HepG2 (cell line): ENCODE measurements at regions not wholly inside any gene's neighbourhood (a gene's known extent, or its start where the extent isn't known, plus 50 kb on each side); places are given as distances from the start of the nearest gene placed in this dataset.
"Not testable (repeated sequence)": the region's sequence is repeated elsewhere in the genome, so short reads cannot be mapped to it uniquely, and the experiment has no call there.

ENCODE experiments used
- ATAC-seq: fragments of 200-7000 bp; cut with Tn5 transposase; 3 replicates; pipeline ENCODE4 v1.9.1; 2020; ENCODE audit warnings: mild to moderate bottlenecking, moderate library complexity
- BruUV-seq: library from RNA; stranded (reverse); fragments of 400-500 nt; replicated peaks from 2 replicates; lab custom pipeline; 2021; lab: Mats Ljungman, UMichigan
- CTCF ChIA-PET: fragments of 300-600 bp; formaldehyde crosslinking; extraction: SDS; loops from one replicate; lab custom pipeline; 2021; ENCODE audit warnings: low total read pairs, inconsistent platforms, low intra/inter-chr PET ratio; lab: Yijun Ruan, JAX
- POLR2A ChIA-PET: fragments of 350-600 bp; sonication (Branson Sonifier 250); formaldehyde crosslinking; loops from one replicate; lab custom pipeline; 2020; ENCODE audit warnings: antibody characterized with exemption, inconsistent platforms; lab: Yijun Ruan, JAX
- DNase-seq: peaks from one replicate; pipeline ENCODE4 v3.0.0-alpha.2; 2015; ENCODE audit warnings: low spot score
- FAIRE-seq: peaks from 3 replicates; lab custom pipeline; 2011; peaks lifted over from hg19 to GRCh38; lab: Jason Lieb, UNC
- H2AFZ ChIP-seq: one replicate; pipeline ENCODE4 v1.6.1; 2011; ENCODE audit warnings: low read length, inconsistent platforms
- H3K27ac ChIP-seq: fragments of 300-600 bp; 3 replicates; pipeline ENCODE4 v1.8.0; 2011; ENCODE audit warnings: mixed run types, mild to moderate bottlenecking, mixed read lengths, low read length, inconsistent platforms; ENCODE audit not compliant: insufficient read depth; ENCODE audit errors: extremely low read length
- H3K27me3 ChIP-seq, 2 experiments: fragments of 200-600 bp in 1 of 2; 2 replicates in 1 of 2; 3 replicates in 1 of 2; pipeline versions ENCODE4 v1.6.0 to v1.8.0; 2011; ENCODE audit warnings: low read length in 2 of 2, mild to moderate bottlenecking in 2 of 2, moderate library complexity in 2 of 2, inconsistent platforms in 1 of 2; ENCODE audit not compliant: insufficient read depth in 2 of 2, control insufficient read depth in 1 of 2
- H3K36me3 ChIP-seq, 2 experiments: fragments of 200-600 bp in 1 of 2; replicated peaks in 1 of 2; 2 replicates in 1 of 2; 3 replicates in 1 of 2; pipeline versions ENCODE4 v1.5.1 to v1.8.0; 2011; ENCODE audit warnings: low read length in 2 of 2, inconsistent platforms in 1 of 2; ENCODE audit not compliant: insufficient read depth in 2 of 2, control insufficient read depth in 1 of 2
- H3K4me1 ChIP-seq: 2 replicates; pipeline ENCODE4 v1.5.1; 2012; ENCODE audit warnings: low read length, inconsistent platforms; ENCODE audit not compliant: insufficient read depth
- H3K4me2 ChIP-seq: 2 replicates; pipeline ENCODE4 v1.6.0; 2011; ENCODE audit warnings: low read depth, low read length, inconsistent platforms
- H3K4me3 ChIP-seq, 3 experiments: fragments of 200-600 bp in 1 of 3; sonication (generic), shearing (Covaris generic) in 1 of 3; replicated peaks in 1 of 3; 2 replicates each; pipeline ENCODE4 v1.5.1; 2011 to 2016; ENCODE audit warnings: low read length in 3 of 3, inconsistent platforms in 2 of 3, low read depth in 2 of 3, mild to moderate bottlenecking in 2 of 3, control low read depth in 1 of 3, mixed read lengths in 1 of 3; ENCODE audit not compliant: insufficient read depth in 1 of 3
- H3K79me2 ChIP-seq: one replicate; pipeline ENCODE4 v1.6.1; 2011; ENCODE audit warnings: low read length, inconsistent platforms; ENCODE audit not compliant: insufficient read depth
- H3K9ac ChIP-seq: 2 replicates; pipeline ENCODE4 v1.6.0; 2011; ENCODE audit warnings: mild to moderate bottlenecking, low read depth, low read length, inconsistent platforms; ENCODE audit not compliant: insufficient read depth
- H3K9me3 ChIP-seq: 2 replicates; pipeline ENCODE4 v1.5.1; 2012; ENCODE audit warnings: mild to moderate bottlenecking, low read length
- H4K20me1 ChIP-seq: 2 replicates; pipeline ENCODE4 v1.6.0; 2011; ENCODE audit warnings: inconsistent platforms, mild to moderate bottlenecking, low read length, moderate library complexity; ENCODE audit not compliant: insufficient read depth
- AGO1 ChIP-seq: fragments of 200-400 bp; formaldehyde crosslinking; IDR thresholded peaks from 2 replicates; pipeline ENCODE4 v1.6.1; 2017; ENCODE audit warnings: mild to moderate bottlenecking, low read depth, low read length, moderate library complexity; ENCODE audit not compliant: poor library complexity, severe bottlenecking
- CBFB ChIP-seq: sonication (generic); formaldehyde crosslinking; IDR thresholded peaks from 2 replicates; pipeline ENCODE4 v1.4.0; 2020; ENCODE audit warnings: missing genetic modification reagents
- FIP1L1 ChIP-seq: fragments of 200-400 bp; formaldehyde crosslinking; IDR thresholded peaks from 2 replicates; pipeline ENCODE4 v1.6.1; 2018; ENCODE audit warnings: low read depth, mild to moderate bottlenecking, low read length, moderate library complexity, borderline replicate concordance; ENCODE audit not compliant: insufficient read depth
- HMG20B ChIP-seq: conservative IDR thresholded peaks from 2 replicates; pipeline ENCODE4 v1.6.1; 2016; ENCODE audit warnings: missing genetic modification reagents, missing compliant biosample characterization
- KLF9 ChIP-seq: IDR thresholded peaks from 2 replicates; pipeline ENCODE4 v1.6.1; 2016; ENCODE audit warnings: low read depth
- ZBTB7B ChIP-seq: sonication (generic); formaldehyde crosslinking; IDR thresholded peaks from 2 replicates; pipeline ENCODE4 v1.4.0; 2020; ENCODE audit warnings: missing genetic modification reagents
- ZFP1 ChIP-seq: IDR thresholded peaks from 2 replicates; pipeline ENCODE4 v1.6.1; 2016
- ZNF12 ChIP-seq: sonication (generic); formaldehyde crosslinking; IDR thresholded peaks from 2 replicates; pipeline ENCODE4 v1.5.0; 2020; ENCODE audit warnings: missing genetic modification reagents
- ZNF282 ChIP-seq: fragments of 450-650 bp; IDR thresholded peaks from 2 replicates; pipeline ENCODE4 v1.6.1; 2018; ENCODE audit not compliant: partially characterized antibody
- ZNF337 ChIP-seq: sonication (generic); formaldehyde crosslinking; IDR thresholded peaks from 2 replicates; pipeline ENCODE4 v1.5.1; 2020; ENCODE audit warnings: missing genetic modification reagents, low read depth, mild to moderate bottlenecking, borderline replicate concordance
- ZNF354B ChIP-seq: sonication (generic); formaldehyde crosslinking; IDR thresholded peaks from 2 replicates; pipeline ENCODE4 v1.8.0; 2022; ENCODE audit warnings: mild to moderate bottlenecking, missing genetic modification reagents
- ZNF7 ChIP-seq: IDR thresholded peaks from 2 replicates; pipeline ENCODE4 v1.6.1; 2016; ENCODE audit warnings: missing biosample characterization, missing genetic modification reagents
- ZNF782 ChIP-seq: sonication (generic); formaldehyde crosslinking; IDR thresholded peaks from 2 replicates; pipeline ENCODE4 v1.4.0; 2020; ENCODE audit warnings: missing genetic modification reagents, mild to moderate bottlenecking, borderline replicate concordance
- ZSCAN25 ChIP-seq: sonication (generic); formaldehyde crosslinking; IDR thresholded peaks from 2 replicates; pipeline ENCODE4 v1.8.0; 2022; ENCODE audit warnings: mild to moderate bottlenecking, missing genetic modification reagents
- ZZZ3 ChIP-seq: sonication (generic); formaldehyde crosslinking; IDR thresholded peaks from 2 replicates; pipeline ENCODE4 v1.4.0; 2020; ENCODE audit warnings: missing genetic modification reagents, mild to moderate bottlenecking, borderline replicate concordance
- WGBS: methylation state at CpG from one replicate; pipeline ENCODE4 v1.1.6; 2017; ENCODE audit warnings: low lambda C conversion rate; 5-methylcytosine and 5-hydroxymethylcytosine counted together
- in situ Hi-C: cut with HindIII; loops from 2 replicates; pipeline ENCODE4 v1.10.0; 2017; ENCODE audit warnings: low pct_unique_long_range_greater_than_20kb; ENCODE audit not compliant: extremely low pct_ligation_motif_present
- intact Hi-C: fragments of 100-400 bp; cut with micrococcal nuclease; formaldehyde crosslinking; loops from one replicate; pipeline ENCODE4 v1.10.0; 2022; ENCODE audit not compliant: unreplicated experiment
- TF ChIP-seq, protein P1 (sequence below): IDR thresholded peaks from 2 replicates; pipeline ENCODE4 v1.6.1; 2012; ENCODE audit warnings: low read depth, low read length, improper control_type of control experiment
- TF ChIP-seq, protein P2 (sequence below): sonication (generic); formaldehyde crosslinking; IDR thresholded peaks from 2 replicates; pipeline ENCODE4 v1.4.0; 2020; ENCODE audit warnings: mild to moderate bottlenecking, missing genetic modification reagents

DNA sequence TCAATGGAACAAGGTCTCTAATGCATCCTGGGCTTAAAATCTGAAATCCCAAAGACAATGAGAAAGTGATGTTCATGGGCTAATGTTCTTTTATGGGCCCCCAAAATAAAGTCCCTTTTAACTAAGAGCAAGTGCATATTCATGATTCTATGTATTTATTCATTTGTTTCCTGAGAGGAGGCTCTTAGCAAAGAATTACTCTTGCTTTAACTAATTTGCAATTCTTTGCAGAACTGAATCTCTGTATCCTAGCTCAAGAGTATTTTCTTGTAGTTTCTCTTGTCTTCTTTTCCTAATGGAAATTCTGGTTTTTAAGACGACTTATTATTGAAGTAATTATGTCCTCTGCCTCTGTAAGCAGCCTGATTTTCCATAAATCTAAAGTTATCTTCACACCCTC, 202.2 kb upstream of the TP63 start (continued):
- TF ChIP-seq, protein P1, sequence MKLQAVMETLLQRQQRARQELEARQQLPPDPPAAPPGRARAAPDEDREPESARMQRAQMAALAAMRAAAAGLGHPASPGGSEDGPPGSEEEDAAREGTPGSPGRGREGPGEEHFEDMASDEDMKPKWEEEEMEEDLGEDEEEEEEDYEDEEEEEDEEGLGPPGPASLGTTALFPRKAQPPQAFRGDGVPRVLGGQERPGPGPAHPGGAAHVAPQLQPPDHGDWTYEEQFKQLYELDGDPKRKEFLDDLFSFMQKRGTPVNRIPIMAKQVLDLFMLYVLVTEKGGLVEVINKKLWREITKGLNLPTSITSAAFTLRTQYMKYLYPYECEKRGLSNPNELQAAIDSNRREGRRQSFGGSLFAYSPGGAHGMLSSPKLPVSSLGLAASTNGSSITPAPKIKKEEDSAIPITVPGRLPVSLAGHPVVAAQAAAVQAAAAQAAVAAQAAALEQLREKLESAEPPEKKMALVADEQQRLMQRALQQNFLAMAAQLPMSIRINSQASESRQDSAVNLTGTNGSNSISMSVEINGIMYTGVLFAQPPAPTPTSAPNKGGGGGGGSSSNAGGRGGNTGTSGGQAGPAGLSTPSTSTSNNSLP = no peak
- no peak for TF ChIP-seq ZNF282
- TF ChIP-seq ZFP1 (CRISPR knock-in tag) = no peak
- TF ChIP-seq ZNF7 (CRISPR knock-in tag) = no peak
- TF ChIP-seq ZZZ3 (CRISPR knock-in tag) = no peak
- TF ChIP-seq ZNF337 = no peak
- TF ChIP-seq AGO1 = no peak
- no peak for TF ChIP-seq ZNF354B
- TF ChIP-seq, all 625 proteins: peak for 0

DNA sequence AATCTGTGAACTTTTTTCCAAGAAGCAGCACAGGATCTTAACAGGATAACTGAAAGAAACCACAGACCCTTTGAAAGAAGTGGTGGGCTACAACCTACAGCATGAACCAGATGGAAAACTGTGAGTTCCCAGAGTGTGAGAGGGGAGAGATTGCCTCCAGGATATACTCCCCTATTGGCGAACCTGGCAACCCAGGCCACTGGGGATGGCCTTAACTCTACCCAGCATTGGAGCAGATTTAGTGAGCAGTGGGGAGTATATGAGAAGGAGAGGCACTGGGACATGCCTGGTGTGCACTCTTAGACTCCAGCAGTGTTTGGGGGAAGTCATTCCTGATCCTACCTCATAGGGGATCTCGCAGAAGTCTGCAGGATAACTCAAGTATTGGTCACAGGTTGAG, 201.0 kb upstream of the TP63 start:
- 0% methylated on average over 2 of the region's 2 CpGs for WGBS
- Histone ChIP-seq H2AFZ (no peak overlapping the region), H3K9ac (no peak overlapping the region), H3K4me3 (no peak overlapping the region), H4K20me1 (no peaks in the 10 kb centered on the region), H3K9me3 (no peaks in the 10 kb centered on the region), H3K4me2 (no peak overlapping the region), H3K4me1 (no peaks in the 10 kb centered on the region), H3K36me3 (no peaks in the 10 kb centered on the region)
- CTCF ChIA-PET = no interaction called here
- BruUV-seq = no TSS peak
- TF ChIP-seq HMG20B (CRISPR knock-in tag) = no peak
- no peak for TF ChIP-seq KLF9 (CRISPR knock-in tag)
- TF ChIP-seq CBFB (CRISPR knock-in tag) = no peak
- no peak for TF ChIP-seq ZNF12 (CRISPR knock-in tag)
- TF ChIP-seq, protein P2, sequence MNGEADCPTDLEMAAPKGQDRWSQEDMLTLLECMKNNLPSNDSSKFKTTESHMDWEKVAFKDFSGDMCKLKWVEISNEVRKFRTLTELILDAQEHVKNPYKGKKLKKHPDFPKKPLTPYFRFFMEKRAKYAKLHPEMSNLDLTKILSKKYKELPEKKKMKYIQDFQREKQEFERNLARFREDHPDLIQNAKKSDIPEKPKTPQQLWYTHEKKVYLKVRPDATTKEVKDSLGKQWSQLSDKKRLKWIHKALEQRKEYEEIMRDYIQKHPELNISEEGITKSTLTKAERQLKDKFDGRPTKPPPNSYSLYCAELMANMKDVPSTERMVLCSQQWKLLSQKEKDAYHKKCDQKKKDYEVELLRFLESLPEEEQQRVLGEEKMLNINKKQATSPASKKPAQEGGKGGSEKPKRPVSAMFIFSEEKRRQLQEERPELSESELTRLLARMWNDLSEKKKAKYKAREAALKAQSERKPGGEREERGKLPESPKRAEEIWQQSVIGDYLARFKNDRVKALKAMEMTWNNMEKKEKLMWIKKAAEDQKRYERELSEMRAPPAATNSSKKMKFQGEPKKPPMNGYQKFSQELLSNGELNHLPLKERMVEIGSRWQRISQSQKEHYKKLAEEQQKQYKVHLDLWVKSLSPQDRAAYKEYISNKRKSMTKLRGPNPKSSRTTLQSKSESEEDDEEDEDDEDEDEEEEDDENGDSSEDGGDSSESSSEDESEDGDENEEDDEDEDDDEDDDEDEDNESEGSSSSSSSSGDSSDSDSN (CRISPR knock-in tag) = no peak
- TF ChIP-seq ZNF782 (CRISPR knock-in tag) = no peak
- TF ChIP-seq ZSCAN25 (CRISPR knock-in tag) = no peak
- no peak for TF ChIP-seq FIP1L1
- TF ChIP-seq ZBTB7B = no peak
- TF ChIP-seq, all 625 proteins: peak for 0
- DNase-seq = no peak
- POLR2A ChIA-PET = no interaction called here
- Histone ChIP-seq H3K27ac (no peak overlapping the region), H3K27me3 (no peaks in the 10 kb centered on the region), H3K79me2 (no peaks in the 10 kb centered on the region)
- ATAC-seq = no peak
- intact Hi-C loops = no loop called here
- FAIRE-seq = no peak
- in situ Hi-C loops = no loop called here

- H3K27me3 ChIP-seq, DNase-seq, ATAC-seq, H3K4me3 ChIP-seq, CTCF ChIA-PET, H3K9ac ChIP-seq, in situ Hi-C loops, H2AFZ ChIP-seq, H3K27ac ChIP-seq, H3K9me3 ChIP-seq, H4K20me1 ChIP-seq, H3K79me2 ChIP-seq, H3K4me1 ChIP-seq, intact Hi-C loops, H3K4me2 ChIP-seq, H3K36me3 ChIP-seq, FAIRE-seq, BruUV-seq, POLR2A ChIA-PET: not testable (repeated sequence)
- 18% methylated on average over 7 of the region's 10 CpGs for WGBS
Measured at GRCh38 chr3:189442257-189442656, 188.9 kb upstream of the TP63 start.
